Chondrocyte (in vitro differentiated cells): ENCODE measurements at regions not wholly inside any gene's neighbourhood (a gene's known extent, or its start where the extent isn't known, plus 50 kb on each side); places are given as distances from the start of the nearest gene placed in this dataset.

Source experiments
- DNase-seq: peaks from one replicate; pipeline ENCODE4 v3.0.0; 2021; ENCODE audit warnings: mixed read lengths, low spot score
- H3K27ac Mint-ChIP-seq: one replicate; pipeline ENCODE4 v1.8.0; 2021; ENCODE audit warnings: mild to moderate bottlenecking, moderate library complexity, mixed read lengths; ENCODE audit not compliant: unreplicated experiment
- H3K27me3 Mint-ChIP-seq: 2 replicates; pipeline ENCODE4 v1.8.0; 2021; ENCODE audit warnings: low read depth, mixed read lengths
- H3K36me3 Mint-ChIP-seq: 2 replicates; pipeline ENCODE4 v1.8.0; 2021; ENCODE audit warnings: low read depth, mixed read lengths
- H3K4me1 Mint-ChIP-seq: 2 replicates; pipeline ENCODE4 v1.8.0; 2021; ENCODE audit warnings: low read depth, mild to moderate bottlenecking, mixed read lengths
- H3K4me3 Mint-ChIP-seq: one replicate; pipeline ENCODE4 v1.8.0; 2021; ENCODE audit warnings: mild to moderate bottlenecking, moderate library complexity, mixed read lengths; ENCODE audit not compliant: unreplicated experiment
- H3K9me3 Mint-ChIP-seq: 2 replicates; pipeline ENCODE4 v1.8.0; 2021; ENCODE audit warnings: low read depth, mixed read lengths
- TF ChIP-seq, protein P1 (sequence below): fragments of 200-600 bp; sonication (generic); IDR thresholded peaks from 2 replicates; pipeline ENCODE4 v1.5.0; 2021; ENCODE audit warnings: antibody characterized with exemption, mild to moderate bottlenecking, moderate library complexity

DNA sequence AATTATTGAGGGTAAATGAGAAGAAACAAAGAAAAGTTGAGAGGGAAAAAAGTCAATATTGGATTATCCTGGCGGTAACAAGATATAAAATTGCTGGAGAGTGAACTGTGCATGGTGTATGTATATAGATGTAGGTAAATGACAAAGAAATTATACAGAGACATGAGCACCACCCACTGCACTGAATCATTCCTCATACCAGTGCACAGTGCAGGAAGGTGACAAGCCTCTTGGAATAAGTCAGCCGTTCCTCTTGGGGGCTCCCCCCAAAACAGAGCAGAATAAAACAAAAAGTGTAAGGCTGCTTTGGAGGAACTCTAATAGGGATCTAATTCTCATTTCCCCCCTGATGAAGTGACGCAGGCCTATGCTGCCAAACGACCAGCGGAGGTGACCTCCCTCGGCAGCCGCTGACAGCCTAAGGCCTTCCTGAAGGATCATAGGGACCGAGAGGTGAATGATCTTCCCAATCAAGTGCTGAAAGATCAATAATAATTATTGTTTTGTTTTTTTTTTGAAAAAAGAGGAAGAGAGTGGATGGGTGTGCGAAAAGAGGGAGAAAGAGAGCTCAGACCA lies 245.0 kb downstream of the PSAT1 start:
- Mint-ChIP-seq H3K27me3 (no peaks in the 10 kb centered on the region), H3K9me3 (no peaks in the 10 kb centered on the region), H3K27ac (no peak overlapping the region), H3K36me3 (no peaks in the 10 kb centered on the region), H3K4me1 (peaks cover 18% of the 10 kb centered on the region), H3K4me3 (no peak overlapping the region)
- no peak for DNase-seq
- TF ChIP-seq, protein P1, sequence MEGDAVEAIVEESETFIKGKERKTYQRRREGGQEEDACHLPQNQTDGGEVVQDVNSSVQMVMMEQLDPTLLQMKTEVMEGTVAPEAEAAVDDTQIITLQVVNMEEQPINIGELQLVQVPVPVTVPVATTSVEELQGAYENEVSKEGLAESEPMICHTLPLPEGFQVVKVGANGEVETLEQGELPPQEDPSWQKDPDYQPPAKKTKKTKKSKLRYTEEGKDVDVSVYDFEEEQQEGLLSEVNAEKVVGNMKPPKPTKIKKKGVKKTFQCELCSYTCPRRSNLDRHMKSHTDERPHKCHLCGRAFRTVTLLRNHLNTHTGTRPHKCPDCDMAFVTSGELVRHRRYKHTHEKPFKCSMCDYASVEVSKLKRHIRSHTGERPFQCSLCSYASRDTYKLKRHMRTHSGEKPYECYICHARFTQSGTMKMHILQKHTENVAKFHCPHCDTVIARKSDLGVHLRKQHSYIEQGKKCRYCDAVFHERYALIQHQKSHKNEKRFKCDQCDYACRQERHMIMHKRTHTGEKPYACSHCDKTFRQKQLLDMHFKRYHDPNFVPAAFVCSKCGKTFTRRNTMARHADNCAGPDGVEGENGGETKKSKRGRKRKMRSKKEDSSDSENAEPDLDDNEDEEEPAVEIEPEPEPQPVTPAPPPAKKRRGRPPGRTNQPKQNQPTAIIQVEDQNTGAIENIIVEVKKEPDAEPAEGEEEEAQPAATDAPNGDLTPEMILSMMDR: no peak

DNA sequence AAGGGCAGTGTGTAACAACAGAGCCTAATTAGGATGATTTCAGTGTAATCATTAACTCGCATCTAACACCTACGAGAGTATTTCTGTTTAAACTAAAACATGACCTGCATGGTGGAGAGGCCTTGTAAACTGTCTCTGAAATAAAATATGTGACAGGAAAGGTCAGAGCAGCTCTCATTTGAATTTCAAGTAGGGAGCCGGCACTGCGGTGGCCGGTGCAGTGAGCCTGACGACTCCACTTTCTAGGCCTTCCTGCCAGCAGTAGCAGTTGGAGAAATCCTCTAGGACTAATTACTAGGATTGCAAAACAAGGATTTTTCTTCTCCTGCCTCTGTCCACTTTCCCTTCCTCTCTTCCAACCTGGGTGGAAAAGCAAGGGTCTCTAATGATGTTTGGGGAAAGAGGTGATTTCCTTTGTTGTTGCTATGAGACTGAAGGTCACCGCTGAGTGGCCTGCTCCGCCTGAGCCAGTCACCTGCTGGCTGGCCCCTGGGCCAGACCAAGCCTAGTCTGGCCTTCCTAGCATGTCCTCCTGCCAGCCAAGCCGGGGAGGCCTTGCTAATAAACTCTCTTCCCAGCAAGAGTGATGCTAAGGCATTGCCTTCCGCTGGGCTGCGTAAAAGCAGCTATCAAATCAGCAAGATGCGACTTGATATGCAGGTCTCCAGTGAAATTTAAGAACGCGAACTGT lies 245.7 kb downstream of the PSAT1 start:
- no peaks in the 10 kb centered on the region for H3K36me3 Mint-ChIP-seq
- no peak overlapping the region for H3K27ac Mint-ChIP-seq
- H3K27me3 Mint-ChIP-seq: no peaks in the 10 kb centered on the region
- peaks cover 23% of the 10 kb centered on the region for H3K4me1 Mint-ChIP-seq
- H3K9me3 Mint-ChIP-seq: no peaks in the 10 kb centered on the region
- no peak for DNase-seq
- no peak overlapping the region for H3K4me3 Mint-ChIP-seq
- TF ChIP-seq, protein P1: no peak

DNA sequence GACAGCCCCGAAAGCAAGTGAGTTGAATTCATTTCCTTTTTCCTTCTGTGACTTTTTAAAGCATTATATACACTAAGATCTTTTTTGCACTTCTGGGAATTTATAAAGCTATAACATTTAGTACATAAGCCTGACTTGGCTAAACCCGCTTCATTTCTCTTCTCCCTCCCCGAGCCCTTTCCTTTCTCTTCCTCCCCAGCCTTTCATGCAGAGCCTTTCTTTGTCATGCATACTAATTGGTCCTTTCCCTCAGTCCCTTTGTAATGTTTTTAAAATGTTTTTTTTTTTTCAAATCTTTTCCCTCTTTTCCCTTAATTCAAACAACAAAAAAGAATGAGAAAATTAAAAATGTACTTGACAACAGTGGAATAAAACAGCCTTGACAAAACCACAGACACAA lies 246.4 kb downstream of the PSAT1 start:
- Mint-ChIP-seq H3K27ac (no peak overlapping the region), H3K27me3 (no peaks in the 10 kb centered on the region), H3K9me3 (no peaks in the 10 kb centered on the region), H3K4me1 (peaks cover 24% of the 10 kb centered on the region), H3K36me3 (no peaks in the 10 kb centered on the region), H3K4me3 (no peak overlapping the region)
- no peak for DNase-seq
- TF ChIP-seq, protein P1: no peak

DNA sequence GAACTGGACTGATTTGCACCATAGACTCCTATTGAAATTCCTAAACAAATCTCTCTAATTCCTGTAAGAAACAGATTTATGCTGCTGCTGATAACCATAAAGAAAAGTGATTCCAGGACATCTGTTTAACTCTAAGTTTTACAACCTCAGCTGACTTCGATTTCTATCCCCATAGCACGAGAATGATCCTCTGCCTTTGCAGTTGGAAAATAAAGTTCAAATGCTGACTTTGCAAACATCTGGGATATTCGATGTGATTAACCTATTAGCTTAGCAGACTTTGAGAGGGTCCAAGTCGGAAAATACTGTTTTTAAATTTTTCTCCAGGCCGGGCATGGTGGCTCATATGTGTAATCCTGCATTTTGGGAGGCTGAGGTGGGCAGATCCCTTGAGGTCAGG lies 247.3 kb downstream of the PSAT1 start:
- Mint-ChIP-seq H3K36me3 (no peaks in the 10 kb centered on the region), H3K27ac (no peak overlapping the region), H3K27me3 (no peaks in the 10 kb centered on the region), H3K4me1 (peaks cover 23% of the 10 kb centered on the region), H3K9me3 (no peaks in the 10 kb centered on the region), H3K4me3 (no peak overlapping the region)
- TF ChIP-seq, protein P1: no peak
- DNase-seq: no peak

DNA sequence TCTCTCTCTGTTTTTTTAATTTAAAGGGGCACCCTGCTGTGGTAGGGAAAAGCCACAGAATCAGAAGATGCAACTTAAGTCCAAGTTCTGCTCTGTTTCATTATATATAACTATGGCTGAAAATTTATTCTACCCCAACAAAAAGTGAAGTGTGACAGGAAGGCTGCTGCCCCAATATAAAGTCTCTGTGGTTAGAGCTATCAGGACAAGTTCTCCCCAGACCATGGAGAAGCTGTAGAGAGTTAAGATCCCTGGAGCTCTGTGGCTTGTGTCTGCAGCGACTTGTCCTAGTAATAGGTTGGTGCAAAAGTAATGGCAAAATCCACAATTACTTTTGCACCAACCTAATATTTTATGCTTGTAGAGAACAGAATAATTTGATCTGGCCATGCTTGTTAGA lies 250.9 kb downstream of the PSAT1 start:
- Mint-ChIP-seq H3K36me3 (no peaks in the 10 kb centered on the region), H3K27ac (no peak overlapping the region), H3K4me1 (peaks cover 17% of the 10 kb centered on the region), H3K27me3 (no peaks in the 10 kb centered on the region), H3K4me3 (no peak overlapping the region), H3K9me3 (no peaks in the 10 kb centered on the region)
- TF ChIP-seq, protein P1: no peak
- no peak for DNase-seq
